Trophoblast cell (in vitro differentiated cells and primary cell): ENCODE measurements at regions not wholly inside any gene's neighbourhood (a gene's known extent, or its start where the extent isn't known, plus 50 kb on each side); places are given as distances from the start of the nearest gene placed in this dataset.
A peak's percentile ranks its signal among the peaks of the same experiment; 100 is the strongest.

ENCODE experiments used
- DNase-seq, 2 donors: peaks; one replicate each; pipeline ENCODE4 v3.0.0-alpha.2; 2016
- H2AFZ ChIP-seq: 2 replicates; pipeline ENCODE4 v1.6.1; 2013; ENCODE audit warnings: low read length, moderate library complexity, mild to moderate bottlenecking; ENCODE audit not compliant: insufficient read depth, poor library complexity
- H2AK5ac ChIP-seq: 2 replicates; pipeline ENCODE4 v1.6.1; 2013; ENCODE audit warnings: mild to moderate bottlenecking, low read length
- H2BK120ac ChIP-seq: 2 replicates; pipeline ENCODE4 v1.6.1; 2013; ENCODE audit warnings: low read length, mild to moderate bottlenecking, moderate library complexity; ENCODE audit not compliant: insufficient read depth, poor library complexity
- H2BK12ac ChIP-seq: 2 replicates; pipeline ENCODE4 v1.6.1; 2013; ENCODE audit warnings: mild to moderate bottlenecking, low read length, moderate library complexity
- H2BK5ac ChIP-seq: 2 replicates; pipeline ENCODE4 v1.6.1; 2013; ENCODE audit warnings: low read length, low read depth, moderate library complexity, mild to moderate bottlenecking; ENCODE audit not compliant: poor library complexity
- H3K14ac ChIP-seq: 2 replicates; pipeline ENCODE4 v1.6.1; 2013; ENCODE audit warnings: mild to moderate bottlenecking, low read length
- H3K18ac ChIP-seq: 2 replicates; pipeline ENCODE4 v1.6.1; 2013; ENCODE audit warnings: mild to moderate bottlenecking, low read length
- H3K23ac ChIP-seq: 2 replicates; pipeline ENCODE4 v1.6.1; 2013; ENCODE audit warnings: low read length
- H3K27ac ChIP-seq: 2 replicates; pipeline ENCODE4 v1.5.1; 2013; ENCODE audit warnings: low read depth, mild to moderate bottlenecking, inconsistent platforms, low read length, moderate library complexity
- H3K27me3 ChIP-seq: 2 replicates; pipeline ENCODE4 v1.6.1; 2013; ENCODE audit warnings: inconsistent platforms, mild to moderate bottlenecking, low read length, moderate library complexity; ENCODE audit not compliant: insufficient read depth
- H3K36me3 ChIP-seq, 2 experiments: 1 replicate in 1 of 2; 2 replicates in 1 of 2; pipeline ENCODE4 v1.6.1; 2013; ENCODE audit warnings: low read length in 2 of 2, mild to moderate bottlenecking in 2 of 2, moderate library complexity in 1 of 2; ENCODE audit not compliant: insufficient read depth in 2 of 2, control insufficient read depth in 1 of 2
- H3K4ac ChIP-seq: 2 replicates; pipeline ENCODE4 v1.6.1; 2013; ENCODE audit warnings: low read depth, mild to moderate bottlenecking, low read length, moderate library complexity
- H3K4me1 ChIP-seq, 2 experiments: 1 replicate in 1 of 2; 2 replicates in 1 of 2; pipeline ENCODE4 v1.6.1; 2013; ENCODE audit warnings: low read length in 2 of 2, mild to moderate bottlenecking in 2 of 2, moderate library complexity in 1 of 2; ENCODE audit not compliant: insufficient read depth in 2 of 2, control insufficient read depth in 1 of 2
- H3K4me2 ChIP-seq: 2 replicates; pipeline ENCODE4 v1.6.1; 2013; ENCODE audit warnings: inconsistent platforms, mild to moderate bottlenecking, low read length, moderate library complexity
- H3K4me3 ChIP-seq: 2 replicates; pipeline ENCODE4 v1.5.1; 2013; ENCODE audit warnings: mild to moderate bottlenecking, low read depth, low read length, inconsistent platforms
- H3K79me1 ChIP-seq: one replicate; pipeline ENCODE4 v1.6.1; 2013; ENCODE audit warnings: low read length
- H3K79me2 ChIP-seq: 2 replicates; pipeline ENCODE4 v1.6.1; 2013; ENCODE audit warnings: low read length, mild to moderate bottlenecking; ENCODE audit not compliant: control insufficient read depth, insufficient read depth, poor library complexity
- H3K9ac ChIP-seq: 2 replicates; pipeline ENCODE4 v1.6.1; 2013; ENCODE audit warnings: mild to moderate bottlenecking, low read length
- H3K9me3 ChIP-seq: 2 replicates; pipeline ENCODE4 v1.6.1; 2013; ENCODE audit warnings: low read depth, mild to moderate bottlenecking, control low read depth, inconsistent platforms, low read length; ENCODE audit not compliant: insufficient read depth
- H4K12ac ChIP-seq: 2 replicates; pipeline ENCODE4 v1.6.1; 2013; ENCODE audit warnings: low read depth, mild to moderate bottlenecking, low read length, moderate library complexity
- H4K8ac ChIP-seq: 2 replicates; pipeline ENCODE4 v1.6.1; 2013; ENCODE audit warnings: low read depth, mild to moderate bottlenecking, low read length, moderate library complexity
- H4K91ac ChIP-seq: one replicate; pipeline ENCODE4 v1.6.1; 2013; ENCODE audit warnings: low read depth, mild to moderate bottlenecking, low read length, moderate library complexity
- WGBS: extraction: QIAGEN DNeasy Blood & Tissue Kit; methylation state at CpG from one replicate; pipeline ENCODE4 v1.1.7; 2013; ENCODE audit warnings: missing lambda C conversion rate; ENCODE audit not compliant: insufficient read length, insufficient coverage; ENCODE audit errors: extremely low coverage; 5-methylcytosine and 5-hydroxymethylcytosine counted together

- no peak overlapping the region for H3K4me2 ChIP-seq
- no peak overlapping the region for H3K4me3 ChIP-seq
- H3K79me1 ChIP-seq = no peaks in the 10 kb centered on the region
- no peak overlapping the region for H4K91ac ChIP-seq
- DNase-seq = no peak
- no peaks in the 10 kb centered on the region for H3K79me2 ChIP-seq
- H2BK12ac ChIP-seq = no peak overlapping the region
- H4K8ac ChIP-seq = no peak overlapping the region
- H3K14ac ChIP-seq = no peak overlapping the region
- H3K27ac ChIP-seq = no peak overlapping the region
- no peak overlapping the region for H3K9ac ChIP-seq
- H3K4ac ChIP-seq = no peak overlapping the region
- H3K9me3 ChIP-seq = no peaks in the 10 kb centered on the region
- no peak overlapping the region for H2AK5ac ChIP-seq
- WGBS = no CpG with 5 or more reads among the region's 6 CpGs
- H3K27me3 ChIP-seq = no peaks in the 10 kb centered on the region
- no peak overlapping the region for H2BK5ac ChIP-seq
- no peak overlapping the region for H3K18ac ChIP-seq
- H2BK120ac ChIP-seq = no peak overlapping the region
- H3K23ac ChIP-seq = no peak overlapping the region
- no peak overlapping the region for H4K12ac ChIP-seq
- H3K4me1 ChIP-seq = no peaks in the 10 kb centered on the region
- H2AFZ ChIP-seq = no peak overlapping the region
- no peaks in the 10 kb centered on the region for H3K36me3 ChIP-seq
These were observed 359.9 kb downstream of the TXNL1 start for GRCh38 chr18:56278421-56279003.

GRCh38 chr18:56276466-56276865, 361.9 kb downstream of the TXNL1 start:
- no peaks in the 10 kb centered on the region for H3K9me3 ChIP-seq
- H3K4ac ChIP-seq = no peak overlapping the region
- no peak overlapping the region for H3K27ac ChIP-seq
- H3K9ac ChIP-seq = no peak overlapping the region
- no peak overlapping the region for H2AK5ac ChIP-seq
- H4K12ac ChIP-seq = no peak overlapping the region
- H2BK12ac ChIP-seq = no peak overlapping the region
- no peak overlapping the region for H2AFZ ChIP-seq
- no peak overlapping the region for H2BK5ac ChIP-seq
- no peak overlapping the region for H3K4me2 ChIP-seq
- H3K23ac ChIP-seq = no peak overlapping the region
- no peak overlapping the region for H4K8ac ChIP-seq
- H3K79me2 ChIP-seq = no peaks in the 10 kb centered on the region
- WGBS = no CpG with 5 or more reads among the region's 3 CpGs
- no peak overlapping the region for H2BK120ac ChIP-seq
- no peaks in the 10 kb centered on the region for H3K27me3 ChIP-seq
- H3K4me1 ChIP-seq = no peaks in the 10 kb centered on the region
- H3K18ac ChIP-seq = no peak overlapping the region
- H3K4me3 ChIP-seq = no peak overlapping the region
- H3K36me3 ChIP-seq = no peaks in the 10 kb centered on the region
- H3K79me1 ChIP-seq = no peaks in the 10 kb centered on the region
- H4K91ac ChIP-seq = no peak overlapping the region
- DNase-seq = no peak
- H3K14ac ChIP-seq = no peak overlapping the region

GRCh38 chr18:56273541-56274219, 364.7 kb downstream of the TXNL1 start:
- H4K12ac ChIP-seq = no peak overlapping the region
- H3K27ac ChIP-seq = no peak overlapping the region
- no peaks in the 10 kb centered on the region for H3K79me2 ChIP-seq
- H2BK120ac ChIP-seq = no peak overlapping the region
- H4K91ac ChIP-seq = no peak overlapping the region
- DNase-seq = no peak
- H2BK12ac ChIP-seq = no peak overlapping the region
- H3K14ac ChIP-seq = no peak overlapping the region
- H2BK5ac ChIP-seq = no peak overlapping the region
- no peaks in the 10 kb centered on the region for H3K36me3 ChIP-seq
- H2AK5ac ChIP-seq = no peak overlapping the region
- H3K4me2 ChIP-seq = no peak overlapping the region
- no peaks in the 10 kb centered on the region for H3K27me3 ChIP-seq
- H3K9me3 ChIP-seq = no peaks in the 10 kb centered on the region
- no peak overlapping the region for H2AFZ ChIP-seq
- no peak overlapping the region for H3K4me3 ChIP-seq
- H3K18ac ChIP-seq = no peak overlapping the region
- WGBS = no CpG with 5 or more reads among the region's 1 CpG
- no peak overlapping the region for H3K4ac ChIP-seq
- no peak overlapping the region for H4K8ac ChIP-seq
- no peak overlapping the region for H3K23ac ChIP-seq
- H3K4me1 ChIP-seq = no peaks in the 10 kb centered on the region
- H3K9ac ChIP-seq = no peak overlapping the region
- H3K79me1 ChIP-seq = no peaks in the 10 kb centered on the region

GRCh38 chr18:56270671-56271250, 367.6 kb downstream of the TXNL1 start:
- H3K4me3 ChIP-seq = no peak overlapping the region
- no peak overlapping the region for H2AFZ ChIP-seq
- no peak overlapping the region for H4K91ac ChIP-seq
- no peak overlapping the region for H4K8ac ChIP-seq
- H3K14ac ChIP-seq = no peak overlapping the region
- H3K18ac ChIP-seq = no peak overlapping the region
- H2BK5ac ChIP-seq = no peak overlapping the region
- H3K4me2 ChIP-seq = no peak overlapping the region
- H2BK120ac ChIP-seq = no peak overlapping the region
- no peak overlapping the region for H3K4ac ChIP-seq
- no peak overlapping the region for H3K27ac ChIP-seq
- H4K12ac ChIP-seq = no peak overlapping the region
- no peaks in the 10 kb centered on the region for H3K79me2 ChIP-seq
- WGBS = no CpG with 5 or more reads among the region's 1 CpG
- H2AK5ac ChIP-seq = no peak overlapping the region
- H3K27me3 ChIP-seq = no peaks in the 10 kb centered on the region
- H3K79me1 ChIP-seq = no peaks in the 10 kb centered on the region
- no peak for DNase-seq
- H3K9ac ChIP-seq = no peak overlapping the region
- no peaks in the 10 kb centered on the region for H3K4me1 ChIP-seq
- H3K23ac ChIP-seq = peak overlapping the region; percentile 75
- H3K9me3 ChIP-seq = peaks cover 1% of the 10 kb centered on the region
- H2BK12ac ChIP-seq = no peak overlapping the region
- H3K36me3 ChIP-seq = no peaks in the 10 kb centered on the region
